Parathyroid adenoma (tissue), 2 donors: ENCODE measurements at regions not wholly inside any gene's neighbourhood (a gene's known extent, or its start where the extent isn't known, plus 50 kb on each side); places are given as distances from the start of the nearest gene placed in this dataset.
A peak's percentile ranks its signal among the peaks of the same experiment; 100 is the strongest.

ENCODE experiments used
- H2AFZ ChIP-seq: fragments of 300-600 bp; sonication (generic); one replicate; pipeline ENCODE4 v1.7.0; 2017; ENCODE audit warnings: antibody characterized with exemption, mild to moderate bottlenecking
- H3K27ac ChIP-seq: fragments of 300-600 bp; sonication (generic); one replicate; pipeline ENCODE4 v1.7.0; 2017
- H3K27me3 ChIP-seq: fragments of 300-600 bp; sonication (generic); one replicate; pipeline ENCODE4 v1.7.0; 2017; ENCODE audit warnings: low read length; ENCODE audit not compliant: control insufficient read depth, insufficient read depth
- H3K36me3 ChIP-seq: fragments of 300-600 bp; sonication (generic); one replicate; pipeline ENCODE4 v1.7.0; 2017; ENCODE audit warnings: low read length; ENCODE audit not compliant: control insufficient read depth, insufficient read depth
- H3K4me1 ChIP-seq: fragments of 300-600 bp; sonication (generic); one replicate; pipeline ENCODE4 v1.7.0; 2017; ENCODE audit warnings: control low read depth
- H3K4me2 ChIP-seq: fragments of 300-600 bp; sonication (generic); one replicate; pipeline ENCODE4 v1.7.0; 2017; ENCODE audit warnings: low read length
- H3K4me3 ChIP-seq: fragments of 300-600 bp; sonication (generic); one replicate; pipeline ENCODE4 v1.7.0; 2017; ENCODE audit warnings: low read depth, low read length
- H3K79me2 ChIP-seq: fragments of 300-600 bp; sonication (generic); one replicate; pipeline ENCODE4 v1.7.0; 2017; ENCODE audit warnings: control low read depth
- H3K9ac ChIP-seq: fragments of 300-600 bp; sonication (generic); one replicate; pipeline ENCODE4 v1.7.0; 2017; ENCODE audit warnings: mild to moderate bottlenecking
- H3K9me3 ChIP-seq: fragments of 300-600 bp; sonication (generic); one replicate; pipeline ENCODE4 v1.7.0; 2017; ENCODE audit warnings: low read length; ENCODE audit not compliant: control insufficient read depth
- TF ChIP-seq, protein P1 (sequence below): fragments of 300-600 bp; sonication (generic); IDR thresholded peaks from one replicate; pipeline ENCODE4 v1.7.0; 2017; ENCODE audit warnings: antibody characterized with exemption, mild to moderate bottlenecking
- donor health status: primary hyperparathyroidism.

DNA sequence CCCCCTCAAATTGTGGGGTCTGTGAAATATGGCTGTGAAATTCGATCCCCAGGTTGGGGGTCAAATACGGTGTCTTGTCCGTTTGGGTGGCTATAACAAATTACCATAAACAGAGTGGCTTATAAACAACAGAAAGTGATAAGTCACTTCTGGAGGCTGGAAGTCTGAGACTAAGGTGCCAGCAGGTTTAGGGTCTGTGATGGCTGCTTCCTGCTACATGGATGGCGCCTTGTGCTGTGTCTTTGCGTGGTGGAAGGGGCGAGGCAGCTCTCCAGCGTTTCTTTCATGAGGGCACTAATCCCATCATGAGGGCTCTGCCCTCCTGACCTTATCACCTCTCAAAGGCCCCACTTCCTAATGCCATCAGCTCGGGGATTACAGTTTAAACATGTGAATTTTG is 120.0 kb downstream of the IRF8 start:
- H2AFZ ChIP-seq, result no peak overlapping the region
- no peaks in the 10 kb centered on the region for H3K27me3 ChIP-seq
- no peak overlapping the region for H3K4me3 ChIP-seq
- H3K4me2 ChIP-seq, result no peak overlapping the region
- H3K27ac ChIP-seq, result no peak overlapping the region
- H3K36me3 ChIP-seq, result no peaks in the 10 kb centered on the region
- H3K9ac ChIP-seq, result no peak overlapping the region
- peaks cover 8% of the 10 kb centered on the region for H3K4me1 ChIP-seq
- H3K9me3 ChIP-seq, result no peaks in the 10 kb centered on the region
- no peaks in the 10 kb centered on the region for H3K79me2 ChIP-seq
- TF ChIP-seq, protein P1, sequence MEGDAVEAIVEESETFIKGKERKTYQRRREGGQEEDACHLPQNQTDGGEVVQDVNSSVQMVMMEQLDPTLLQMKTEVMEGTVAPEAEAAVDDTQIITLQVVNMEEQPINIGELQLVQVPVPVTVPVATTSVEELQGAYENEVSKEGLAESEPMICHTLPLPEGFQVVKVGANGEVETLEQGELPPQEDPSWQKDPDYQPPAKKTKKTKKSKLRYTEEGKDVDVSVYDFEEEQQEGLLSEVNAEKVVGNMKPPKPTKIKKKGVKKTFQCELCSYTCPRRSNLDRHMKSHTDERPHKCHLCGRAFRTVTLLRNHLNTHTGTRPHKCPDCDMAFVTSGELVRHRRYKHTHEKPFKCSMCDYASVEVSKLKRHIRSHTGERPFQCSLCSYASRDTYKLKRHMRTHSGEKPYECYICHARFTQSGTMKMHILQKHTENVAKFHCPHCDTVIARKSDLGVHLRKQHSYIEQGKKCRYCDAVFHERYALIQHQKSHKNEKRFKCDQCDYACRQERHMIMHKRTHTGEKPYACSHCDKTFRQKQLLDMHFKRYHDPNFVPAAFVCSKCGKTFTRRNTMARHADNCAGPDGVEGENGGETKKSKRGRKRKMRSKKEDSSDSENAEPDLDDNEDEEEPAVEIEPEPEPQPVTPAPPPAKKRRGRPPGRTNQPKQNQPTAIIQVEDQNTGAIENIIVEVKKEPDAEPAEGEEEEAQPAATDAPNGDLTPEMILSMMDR, result no peak

DNA sequence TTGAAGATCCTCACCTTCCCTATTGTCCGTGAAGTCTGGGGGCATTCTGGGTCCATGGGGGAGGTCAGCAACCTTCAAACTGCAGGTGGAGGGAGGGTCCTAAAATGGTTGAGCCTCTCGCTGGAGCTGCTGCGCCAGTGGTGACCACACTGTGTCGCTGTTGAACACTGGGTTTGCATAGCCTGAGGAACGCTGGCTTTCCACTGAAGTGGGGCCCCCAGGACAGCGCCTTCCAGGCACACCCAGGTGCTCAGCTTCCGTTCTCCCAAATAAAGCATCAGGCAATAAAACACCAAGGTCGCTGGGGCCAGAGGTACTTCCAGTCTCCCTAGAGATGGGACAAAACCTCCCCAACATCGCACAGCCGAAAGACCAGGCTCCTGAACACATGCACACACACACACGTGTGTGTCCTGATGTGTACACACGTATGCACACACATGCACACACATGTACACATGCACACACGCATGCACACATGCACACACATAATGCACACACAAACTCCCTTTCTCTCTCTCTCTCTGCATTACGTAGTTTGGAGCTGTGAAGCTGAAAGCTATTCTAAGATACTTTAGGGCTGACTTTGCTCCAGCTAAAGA is 120.6 kb downstream of the IRF8 start:
- H3K4me3 ChIP-seq, result no peak overlapping the region
- no peak overlapping the region for H3K4me2 ChIP-seq
- H3K27me3 ChIP-seq, result no peaks in the 10 kb centered on the region
- no peak overlapping the region for H3K27ac ChIP-seq
- TF ChIP-seq, protein P1, result no peak
- H3K9me3 ChIP-seq, result no peaks in the 10 kb centered on the region
- H3K79me2 ChIP-seq, result no peaks in the 10 kb centered on the region
- H3K9ac ChIP-seq, result no peak overlapping the region
- H3K4me1 ChIP-seq, result peaks cover 8% of the 10 kb centered on the region
- H3K36me3 ChIP-seq, result no peaks in the 10 kb centered on the region
- no peak overlapping the region for H2AFZ ChIP-seq

DNA sequence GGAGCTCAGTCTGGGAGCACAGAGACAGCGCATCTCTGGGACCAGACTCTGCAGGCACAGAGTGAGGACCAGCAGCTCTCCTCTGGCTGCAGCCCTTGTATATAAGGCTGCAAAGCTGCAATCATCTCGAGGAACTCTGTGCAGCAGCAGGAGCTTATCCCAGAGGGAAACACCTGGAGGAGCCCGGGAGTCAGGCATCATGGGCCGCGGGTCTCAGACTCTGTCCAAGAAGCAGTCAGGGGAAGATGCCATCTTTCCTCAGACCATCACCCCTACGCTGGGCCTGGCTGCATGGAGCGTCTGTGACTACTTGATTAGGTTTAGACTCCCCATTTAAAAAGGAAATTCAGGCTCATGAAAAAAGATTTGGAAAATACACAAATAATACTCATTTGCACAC is 122.0 kb downstream of the IRF8 start:
- TF ChIP-seq, protein P1, result no peak
- H3K79me2 ChIP-seq, result no peaks in the 10 kb centered on the region
- no peak overlapping the region for H3K9ac ChIP-seq
- H3K4me3 ChIP-seq, result no peak overlapping the region
- H3K27me3 ChIP-seq, result no peaks in the 10 kb centered on the region
- H2AFZ ChIP-seq, result no peak overlapping the region
- no peaks in the 10 kb centered on the region for H3K9me3 ChIP-seq
- H3K36me3 ChIP-seq, result no peaks in the 10 kb centered on the region
- H3K4me2 ChIP-seq, result no peak overlapping the region
- no peak overlapping the region for H3K27ac ChIP-seq
- H3K4me1 ChIP-seq, result peaks cover 8% of the 10 kb centered on the region

DNA sequence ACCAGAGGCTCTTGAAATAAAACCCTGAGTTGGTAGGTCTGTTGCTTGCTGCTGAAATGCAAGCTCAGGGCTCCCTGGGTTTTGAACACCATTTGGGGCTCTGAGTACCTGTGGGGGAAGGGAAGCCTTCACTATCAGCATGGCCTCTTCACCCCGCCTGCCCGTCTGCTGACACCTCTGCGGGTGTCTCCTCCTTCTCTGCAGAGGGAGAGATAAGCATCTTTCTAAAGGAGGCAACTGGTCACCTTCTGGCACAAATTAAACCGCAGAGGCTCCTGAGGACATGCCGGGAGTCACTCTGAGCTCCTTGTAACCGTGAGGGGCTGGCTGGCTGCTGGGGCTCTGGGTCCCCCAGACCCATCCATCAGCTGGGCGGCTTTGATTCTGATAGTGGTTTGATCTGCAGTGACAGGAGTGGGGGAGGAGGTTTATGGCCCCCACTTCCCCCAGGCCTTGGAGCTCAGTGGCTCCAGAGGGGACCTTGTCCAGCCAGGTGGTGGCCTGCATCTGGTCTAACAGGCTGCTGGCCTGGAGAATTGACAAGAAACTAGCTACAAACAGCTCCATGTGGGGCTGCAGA is 123.5 kb downstream of the IRF8 start:
- no peaks in the 10 kb centered on the region for H3K27me3 ChIP-seq

More for the DNA sequence above, 123.5 kb downstream of the IRF8 start:
- H3K4me3 ChIP-seq, result no peak overlapping the region
- no peak overlapping the region for H3K27ac ChIP-seq
- no peaks in the 10 kb centered on the region for H3K79me2 ChIP-seq
- TF ChIP-seq, protein P1, result no peak
- H3K4me2 ChIP-seq, result no peak overlapping the region
- H3K36me3 ChIP-seq, result no peaks in the 10 kb centered on the region
- no peaks in the 10 kb centered on the region for H3K9me3 ChIP-seq
- H3K9ac ChIP-seq, result no peak overlapping the region
- H2AFZ ChIP-seq, result peak overlapping the region; percentile 51
- peaks cover 8% of the 10 kb centered on the region for H3K4me1 ChIP-seq
